ENCODE measurements at regions not wholly inside any gene's neighbourhood (a gene's known extent, or its start where the extent isn't known, plus 50 kb on each side); places are given as distances from the start of the nearest gene placed in this dataset.

GRCh38 chr2:8282858-8283252, 399.0 kb upstream of the ID2 start:
- H3K36me3 ChIP-seq (replicated peaks; ENCODE audit: control insufficient read depth, insufficient read depth, low read length) = no peaks in the 10 kb centered on the region

GRCh38 chr2:8285081-8285480, 396.8 kb upstream of the ID2 start:
- no peaks in the 10 kb centered on the region for H3K36me3 ChIP-seq (replicated peaks; ENCODE audit: control insufficient read depth, insufficient read depth, low read length)
- no peak overlapping the region for H3K4me3 ChIP-seq (ENCODE audit: insufficient read depth, low read depth, low read length)
- DNase-seq = peak; percentile 43
- no peaks in the 10 kb centered on the region for H3K27me3 ChIP-seq (ENCODE audit: control insufficient read depth, insufficient read depth, low read length)

More at GRCh38 chr2:8282858-8283252, 399.0 kb upstream of the ID2 start:
- Histone ChIP-seq H3K4me3 (ENCODE audit: insufficient read depth, low read depth, low read length) (no peak overlapping the region), H3K27me3 (ENCODE audit: control insufficient read depth, insufficient read depth, low read length) (no peaks in the 10 kb centered on the region)
- no peak for DNase-seq

- H3K4me3 ChIP-seq (ENCODE audit: insufficient read depth, low read depth, low read length) = no peak overlapping the region
Observed at GRCh38 chr2:8285898-8286297, 396.0 kb upstream of the ID2 start.

GRCh38 chr2:8288206-8288605, 393.6 kb upstream of the ID2 start:
- DNase-seq = no peak
- no peaks in the 10 kb centered on the region for H3K36me3 ChIP-seq (replicated peaks; ENCODE audit: control insufficient read depth, insufficient read depth, low read length)
- H3K27me3 ChIP-seq (ENCODE audit: control insufficient read depth, insufficient read depth, low read length) = no peaks in the 10 kb centered on the region
- H3K4me3 ChIP-seq (ENCODE audit: insufficient read depth, low read depth, low read length) = no peak overlapping the region

More at GRCh38 chr2:8285898-8286297, 396.0 kb upstream of the ID2 start:
- H3K27me3 ChIP-seq (ENCODE audit: control insufficient read depth, insufficient read depth, low read length) = no peaks in the 10 kb centered on the region
- no peak for DNase-seq
- no peaks in the 10 kb centered on the region for H3K36me3 ChIP-seq (replicated peaks; ENCODE audit: control insufficient read depth, insufficient read depth, low read length)

GRCh38 chr2:8289111-8289510, 392.7 kb upstream of the ID2 start:
- no peaks in the 10 kb centered on the region for H3K36me3 ChIP-seq (replicated peaks; ENCODE audit: control insufficient read depth, insufficient read depth, low read length)
- DNase-seq = no peak

GRCh38 chr2:8290771-8291352, 391.0 kb upstream of the ID2 start:
- no peak overlapping the region for H3K4me3 ChIP-seq (ENCODE audit: insufficient read depth, low read depth, low read length)
- no peaks in the 10 kb centered on the region for H3K36me3 ChIP-seq (replicated peaks; ENCODE audit: control insufficient read depth, insufficient read depth, low read length)
- H3K27me3 ChIP-seq (ENCODE audit: control insufficient read depth, insufficient read depth, low read length) = no peaks in the 10 kb centered on the region

More at GRCh38 chr2:8289111-8289510, 392.7 kb upstream of the ID2 start:
- no peaks in the 10 kb centered on the region for H3K27me3 ChIP-seq (ENCODE audit: control insufficient read depth, insufficient read depth, low read length)
- no peak overlapping the region for H3K4me3 ChIP-seq (ENCODE audit: insufficient read depth, low read depth, low read length)

GRCh38 chr2:8296306-8296705, 385.6 kb upstream of the ID2 start:
- no peak for DNase-seq
- Histone ChIP-seq H3K36me3 (replicated peaks; ENCODE audit: control insufficient read depth, insufficient read depth, low read length) (no peaks in the 10 kb centered on the region), H3K27me3 (ENCODE audit: control insufficient read depth, insufficient read depth, low read length) (no peaks in the 10 kb centered on the region), H3K4me3 (ENCODE audit: insufficient read depth, low read depth, low read length) (no peak overlapping the region)

More at GRCh38 chr2:8290771-8291352, 391.0 kb upstream of the ID2 start:
- DNase-seq = no peak

- H3K36me3 ChIP-seq (replicated peaks; ENCODE audit: control insufficient read depth, insufficient read depth, low read length) = no peaks in the 10 kb centered on the region
- no peak for DNase-seq
- H3K4me3 ChIP-seq (ENCODE audit: insufficient read depth, low read depth, low read length) = no peak overlapping the region
- H3K27me3 ChIP-seq (ENCODE audit: control insufficient read depth, insufficient read depth, low read length) = no peaks in the 10 kb centered on the region
Observed at GRCh38 chr2:8297376-8298231, 384.3 kb upstream of the ID2 start.

- H3K27me3 ChIP-seq (ENCODE audit: control insufficient read depth, insufficient read depth, low read length) = no peaks in the 10 kb centered on the region
- no peaks in the 10 kb centered on the region for H3K36me3 ChIP-seq (replicated peaks; ENCODE audit: control insufficient read depth, insufficient read depth, low read length)
- no peak overlapping the region for H3K4me3 ChIP-seq (ENCODE audit: insufficient read depth, low read depth, low read length)
- DNase-seq = no peak
Observed at GRCh38 chr2:8298783-8299182, 383.1 kb upstream of the ID2 start.

- H3K27me3 ChIP-seq (ENCODE audit: control insufficient read depth, insufficient read depth, low read length) = no peaks in the 10 kb centered on the region
- H3K36me3 ChIP-seq (replicated peaks; ENCODE audit: control insufficient read depth, insufficient read depth, low read length) = no peaks in the 10 kb centered on the region
- H3K4me3 ChIP-seq (ENCODE audit: insufficient read depth, low read depth, low read length) = no peak overlapping the region
- no peak for DNase-seq
Observed at GRCh38 chr2:8300216-8300615, 381.6 kb upstream of the ID2 start.

GRCh38 chr2:8300905-8301304, 381.0 kb upstream of the ID2 start:
- no peak overlapping the region for H3K4me3 ChIP-seq (ENCODE audit: insufficient read depth, low read depth, low read length)
- no peaks in the 10 kb centered on the region for H3K36me3 ChIP-seq (replicated peaks; ENCODE audit: control insufficient read depth, insufficient read depth, low read length)
- DNase-seq = no peak
- no peaks in the 10 kb centered on the region for H3K27me3 ChIP-seq (ENCODE audit: control insufficient read depth, insufficient read depth, low read length)

- H3K27me3 ChIP-seq (ENCODE audit: control insufficient read depth, insufficient read depth, low read length) = no peaks in the 10 kb centered on the region
- no peak for DNase-seq
- H3K36me3 ChIP-seq (replicated peaks; ENCODE audit: control insufficient read depth, insufficient read depth, low read length) = no peaks in the 10 kb centered on the region
- H3K4me3 ChIP-seq (ENCODE audit: insufficient read depth, low read depth, low read length) = no peak overlapping the region
Observed at GRCh38 chr2:8303322-8303832, 378.5 kb upstream of the ID2 start.

- no peaks in the 10 kb centered on the region for H3K27me3 ChIP-seq (ENCODE audit: control insufficient read depth, insufficient read depth, low read length)
- H3K36me3 ChIP-seq (replicated peaks; ENCODE audit: control insufficient read depth, insufficient read depth, low read length) = no peaks in the 10 kb centered on the region
- H3K4me3 ChIP-seq (ENCODE audit: insufficient read depth, low read depth, low read length) = no peak overlapping the region
- DNase-seq = no peak
Observed at GRCh38 chr2:8304821-8305766, 376.8 kb upstream of the ID2 start.

- DNase-seq = no peak
- Histone ChIP-seq H3K36me3 (replicated peaks; ENCODE audit: control insufficient read depth, insufficient read depth, low read length) (no peaks in the 10 kb centered on the region), H3K4me3 (ENCODE audit: insufficient read depth, low read depth, low read length) (no peak overlapping the region), H3K27me3 (ENCODE audit: control insufficient read depth, insufficient read depth, low read length) (no peaks in the 10 kb centered on the region)
Observed at GRCh38 chr2:8306530-8307351, 375.1 kb upstream of the ID2 start.
